Liver (tissue), 7 donors: ENCODE measurements at regions not wholly inside any gene's neighbourhood (a gene's known extent, or its start where the extent isn't known, plus 50 kb on each side); places are given as distances from the start of the nearest gene placed in this dataset.

ENCODE experiments used
- DNase-seq: peaks from one replicate; pipeline ENCODE4 v3.0.0-alpha.2; 2017; ENCODE audit warnings: low spot score
- H3K27ac ChIP-seq, 2 donors: one replicate each; pipeline ENCODE4 v1.7.0; 2013; ENCODE audit warnings: inconsistent platforms in 2 of 2, low read length in 2 of 2, control low read depth in 1 of 2, low read depth in 1 of 2, mild to moderate bottlenecking in 1 of 2
- H3K27me3 ChIP-seq, 4 donors: one replicate each; pipeline versions ENCODE4 v1.6.1 to v1.7.0; 2013; ENCODE audit warnings: low read length in 3 of 4, inconsistent platforms in 1 of 4, mild to moderate bottlenecking in 1 of 4, moderate library complexity in 1 of 4; ENCODE audit not compliant: control insufficient read depth in 4 of 4, insufficient read depth in 4 of 4
- H3K36me3 ChIP-seq, 4 donors: one replicate each; pipeline versions ENCODE4 v1.6.1 to v1.7.0; 2013; ENCODE audit warnings: low read length in 3 of 4, mild to moderate bottlenecking in 3 of 4, low read depth in 1 of 4, moderate library complexity in 1 of 4; ENCODE audit not compliant: control insufficient read depth in 4 of 4, insufficient read depth in 3 of 4
- H3K4me1 ChIP-seq, 4 donors: one replicate each; pipeline versions ENCODE4 v1.6.1 to v1.7.0; 2013; ENCODE audit warnings: low read length in 3 of 4, mild to moderate bottlenecking in 3 of 4, moderate library complexity in 1 of 4; ENCODE audit not compliant: control insufficient read depth in 4 of 4, insufficient read depth in 4 of 4
- H3K4me3 ChIP-seq, 3 donors: one replicate each; pipeline versions ENCODE4 v1.6.1 to v1.7.0; 2013; ENCODE audit warnings: low read length in 3 of 3, control low read depth in 1 of 3, low read depth in 1 of 3, mild to moderate bottlenecking in 1 of 3
- H3K9ac ChIP-seq, 2 donors: one replicate each; pipeline ENCODE4 v1.7.0; 2013; ENCODE audit warnings: low read length in 2 of 2, mild to moderate bottlenecking in 2 of 2, moderate library complexity in 2 of 2, control low read depth in 1 of 2, low read depth in 1 of 2
- H3K9me3 ChIP-seq, 4 donors: one replicate each; pipeline versions ENCODE4 v1.6.1 to v1.7.0; 2013; ENCODE audit warnings: low read length in 3 of 4; ENCODE audit not compliant: control insufficient read depth in 4 of 4
- FOXA1 ChIP-seq: IDR thresholded peaks from 2 replicates; pipeline ENCODE4 v1.6.1; 2016; ENCODE audit warnings: antibody characterized with exemption
- FOXA2 ChIP-seq: IDR thresholded peaks from 2 replicates; pipeline ENCODE4 v1.6.1; 2016; ENCODE audit warnings: antibody characterized with exemption
- GABPA ChIP-seq, 2 donors: IDR thresholded peaks in 1 of 2; conservative IDR thresholded peaks in 1 of 2; 2 replicates each; pipeline ENCODE4 v1.6.1; 2016; ENCODE audit warnings: antibody characterized with exemption in 2 of 2, mild to moderate bottlenecking in 1 of 2, moderate library complexity in 1 of 2
- HNF4A ChIP-seq, 2 donors: conservative IDR thresholded peaks; 2 replicates each; pipeline ENCODE4 v1.6.1; 2016; ENCODE audit warnings: antibody characterized with exemption in 2 of 2, mild to moderate bottlenecking in 2 of 2
- HNF4G ChIP-seq: IDR thresholded peaks from 2 replicates; pipeline ENCODE4 v1.6.1; 2016; ENCODE audit warnings: antibody characterized with exemption
- NR2F2 ChIP-seq: IDR thresholded peaks from 2 replicates; pipeline ENCODE4 v1.6.1; 2016; ENCODE audit warnings: antibody characterized with exemption
- RAD21 ChIP-seq, 2 donors: IDR thresholded peaks; 2 replicates each; pipeline ENCODE4 v1.6.1; 2016; ENCODE audit warnings: antibody characterized with exemption in 2 of 2, mild to moderate bottlenecking in 2 of 2
- RXRA ChIP-seq, 2 donors: IDR thresholded peaks; 2 replicates each; pipeline ENCODE4 v1.6.1; 2017 to 2018; ENCODE audit warnings: antibody characterized with exemption in 2 of 2, mild to moderate bottlenecking in 1 of 2
- SP1 ChIP-seq: IDR thresholded peaks from 2 replicates; pipeline ENCODE4 v1.6.1; 2018; ENCODE audit warnings: antibody characterized with exemption, mild to moderate bottlenecking
- WGBS: extraction: QIAGEN DNeasy Blood & Tissue Kit; methylation state at CpG from one replicate; pipeline ENCODE4 v1.1.7; 2013; 5-methylcytosine and 5-hydroxymethylcytosine counted together
- TF ChIP-seq, protein P1 (sequence below): IDR thresholded peaks from 2 replicates; pipeline ENCODE4 v1.6.1; 2016; ENCODE audit warnings: antibody characterized with exemption, mild to moderate bottlenecking
- TF ChIP-seq, protein P2 (sequence below): IDR thresholded peaks from 2 replicates; pipeline ENCODE4 v1.6.1; 2016; ENCODE audit warnings: antibody characterized with exemption
- TF ChIP-seq, protein P3 (sequence below): IDR thresholded peaks from 2 replicates; pipeline ENCODE4 v1.6.1; 2016; ENCODE audit warnings: antibody characterized with exemption
- donor health status: healthy.
- donor health status: healthy.
- donor health status: healthy.
- donor health status: healthy.

DNA sequence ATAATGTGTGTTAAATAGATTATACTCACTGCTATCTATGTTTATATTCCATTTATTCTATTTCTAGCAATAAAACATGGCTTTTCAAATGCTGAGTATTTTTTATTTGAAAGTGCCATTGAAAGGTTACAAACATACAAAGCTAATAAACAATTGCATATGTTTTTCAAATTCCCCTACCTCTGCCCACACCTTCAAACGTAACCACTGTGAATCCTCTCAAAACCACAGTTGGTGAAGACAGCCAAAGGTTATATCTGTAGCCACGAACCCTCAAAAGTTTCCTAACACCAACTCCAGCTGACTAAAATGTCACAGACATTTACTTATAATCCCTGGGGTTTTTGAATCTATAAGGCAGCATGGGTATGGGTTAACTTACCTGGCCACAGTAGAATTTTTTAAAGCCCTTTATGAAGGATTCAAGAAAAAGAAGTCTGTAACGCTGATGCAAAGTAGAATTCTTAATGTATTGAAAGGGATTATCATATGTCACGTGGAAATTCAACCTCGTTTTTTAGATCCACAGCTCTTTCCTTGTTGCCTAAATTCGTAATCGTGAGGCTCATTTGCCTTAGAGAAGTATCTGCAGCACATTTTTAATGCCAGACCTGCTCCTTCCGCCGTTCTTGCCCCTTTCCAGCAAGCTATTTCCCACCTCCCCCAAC lies 122.5 kb upstream of the ZC3H12C start (continued):
- TF ChIP-seq, protein P1, sequence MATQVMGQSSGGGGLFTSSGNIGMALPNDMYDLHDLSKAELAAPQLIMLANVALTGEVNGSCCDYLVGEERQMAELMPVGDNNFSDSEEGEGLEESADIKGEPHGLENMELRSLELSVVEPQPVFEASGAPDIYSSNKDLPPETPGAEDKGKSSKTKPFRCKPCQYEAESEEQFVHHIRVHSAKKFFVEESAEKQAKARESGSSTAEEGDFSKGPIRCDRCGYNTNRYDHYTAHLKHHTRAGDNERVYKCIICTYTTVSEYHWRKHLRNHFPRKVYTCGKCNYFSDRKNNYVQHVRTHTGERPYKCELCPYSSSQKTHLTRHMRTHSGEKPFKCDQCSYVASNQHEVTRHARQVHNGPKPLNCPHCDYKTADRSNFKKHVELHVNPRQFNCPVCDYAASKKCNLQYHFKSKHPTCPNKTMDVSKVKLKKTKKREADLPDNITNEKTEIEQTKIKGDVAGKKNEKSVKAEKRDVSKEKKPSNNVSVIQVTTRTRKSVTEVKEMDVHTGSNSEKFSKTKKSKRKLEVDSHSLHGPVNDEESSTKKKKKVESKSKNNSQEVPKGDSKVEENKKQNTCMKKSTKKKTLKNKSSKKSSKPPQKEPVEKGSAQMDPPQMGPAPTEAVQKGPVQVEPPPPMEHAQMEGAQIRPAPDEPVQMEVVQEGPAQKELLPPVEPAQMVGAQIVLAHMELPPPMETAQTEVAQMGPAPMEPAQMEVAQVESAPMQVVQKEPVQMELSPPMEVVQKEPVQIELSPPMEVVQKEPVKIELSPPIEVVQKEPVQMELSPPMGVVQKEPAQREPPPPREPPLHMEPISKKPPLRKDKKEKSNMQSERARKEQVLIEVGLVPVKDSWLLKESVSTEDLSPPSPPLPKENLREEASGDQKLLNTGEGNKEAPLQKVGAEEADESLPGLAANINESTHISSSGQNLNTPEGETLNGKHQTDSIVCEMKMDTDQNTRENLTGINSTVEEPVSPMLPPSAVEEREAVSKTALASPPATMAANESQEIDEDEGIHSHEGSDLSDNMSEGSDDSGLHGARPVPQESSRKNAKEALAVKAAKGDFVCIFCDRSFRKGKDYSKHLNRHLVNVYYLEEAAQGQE: no peak
- no peak for TF ChIP-seq SP1
- TF ChIP-seq, protein P2, sequence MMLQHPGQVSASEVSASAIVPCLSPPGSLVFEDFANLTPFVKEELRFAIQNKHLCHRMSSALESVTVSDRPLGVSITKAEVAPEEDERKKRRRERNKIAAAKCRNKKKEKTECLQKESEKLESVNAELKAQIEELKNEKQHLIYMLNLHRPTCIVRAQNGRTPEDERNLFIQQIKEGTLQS: no peak
- no peak for TF ChIP-seq RXRA (IDR thresholded peaks at IDR 0.05)
- no peak for TF ChIP-seq HNF4A (conservative IDR thresholded peaks at IDR 0.05)

DNA sequence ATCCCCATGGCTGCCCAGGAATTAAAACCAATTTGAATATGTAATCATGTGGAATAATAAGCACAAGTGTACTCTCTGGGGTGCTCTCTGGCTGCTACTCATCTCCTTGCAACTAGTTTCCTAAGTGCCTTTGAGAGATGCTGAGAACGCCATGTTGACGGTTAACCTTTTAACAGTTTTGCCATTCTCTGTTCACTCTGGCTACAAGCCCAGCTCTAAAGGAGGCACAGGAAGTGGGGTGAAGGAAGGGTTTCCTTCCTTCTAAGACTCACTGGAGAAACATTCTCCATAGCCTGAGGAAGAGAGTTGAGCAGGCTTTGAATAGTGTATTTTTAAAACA lies 122.0 kb upstream of the ZC3H12C start:
- Histone ChIP-seq H3K4me3 (no peak overlapping the region), H3K9me3 (no peaks in the 10 kb centered on the region), H3K36me3 (no peaks in the 10 kb centered on the region), H3K4me1 (peaks cover 0 to 3% (median 0%) of the 10 kb centered on the region in 4 donors), H3K27ac (no peak overlapping the region), H3K9ac (no peak overlapping the region), H3K27me3 (no peaks in the 10 kb centered on the region)
- no peak for DNase-seq
- WGBS: 55% methylated on average over 2 of the region's 2 CpGs
- TF ChIP-seq GABPA (IDR thresholded peaks at IDR 0.05 in 1 of 2, conservative IDR thresholded peaks at IDR 0.05 in 1 of 2) (no peak), NR2F2 (peak; percentile 82), RAD21 (IDR thresholded peaks at IDR 0.05) (peak; percentile 12 to 28)

DNA sequence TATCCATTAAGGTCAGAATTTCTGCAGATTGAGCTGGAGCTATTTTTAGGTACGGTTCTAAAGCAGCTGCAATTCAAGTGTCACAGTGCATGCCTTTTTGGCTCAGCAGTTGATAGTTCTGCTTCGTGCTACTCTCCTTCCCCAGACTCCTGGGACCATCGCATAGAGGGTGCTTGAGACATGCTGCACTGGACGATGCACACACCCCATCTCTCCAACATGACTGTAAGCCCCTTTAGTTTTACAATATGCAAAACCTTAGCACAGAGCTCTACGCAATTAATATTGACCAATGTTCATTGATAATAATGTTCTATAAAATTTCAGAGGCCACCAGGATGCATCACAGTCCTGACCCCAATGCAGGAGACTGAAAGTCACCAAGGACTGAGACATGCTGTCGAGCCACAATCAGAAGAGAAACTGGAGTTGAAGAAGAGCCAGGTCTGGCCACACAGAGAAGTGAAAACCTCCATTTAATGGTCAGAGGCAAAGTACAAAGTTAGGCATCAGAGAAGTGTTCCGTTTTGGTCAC lies 120.9 kb upstream of the ZC3H12C start:
- no peaks in the 10 kb centered on the region for H3K27me3 ChIP-seq
- TF ChIP-seq GABPA (IDR thresholded peaks at IDR 0.05 in 1 of 2, conservative IDR thresholded peaks at IDR 0.05 in 1 of 2) (no peak), RAD21 (IDR thresholded peaks at IDR 0.05) (no peak), SP1 (no peak), NR2F2 (no peak)
- no peak for DNase-seq

DNA sequence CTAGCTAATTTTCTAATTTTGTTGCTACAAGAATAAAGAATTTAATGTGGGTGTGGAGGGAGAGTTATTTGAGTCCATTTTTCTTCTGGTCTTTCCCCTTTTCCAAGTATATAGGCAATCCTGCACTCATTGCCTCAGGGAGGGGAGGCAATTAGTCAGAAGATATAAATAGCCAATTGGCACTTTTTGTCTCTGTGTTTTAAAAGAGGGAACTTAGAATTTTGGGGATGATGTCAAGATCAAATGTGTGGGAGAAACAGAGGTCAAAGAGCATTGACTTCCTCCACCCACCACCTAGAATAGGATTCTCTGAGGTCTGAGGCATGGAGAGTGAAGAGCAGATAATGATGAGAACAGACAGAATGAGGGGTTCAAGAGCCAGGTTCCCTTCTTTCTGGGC lies 120.3 kb upstream of the ZC3H12C start:
- TF ChIP-seq FOXA2 (no peak), SP1 (no peak), HNF4G (no peak), FOXA1 (no peak)
- TF ChIP-seq, protein P3, sequence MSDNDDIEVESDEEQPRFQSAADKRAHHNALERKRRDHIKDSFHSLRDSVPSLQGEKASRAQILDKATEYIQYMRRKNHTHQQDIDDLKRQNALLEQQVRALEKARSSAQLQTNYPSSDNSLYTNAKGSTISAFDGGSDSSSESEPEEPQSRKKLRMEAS: no peak
- Histone ChIP-seq H3K4me1 (peaks cover 0 to 3% (median 0%) of the 10 kb centered on the region in 4 donors), H3K36me3 (no peaks in the 10 kb centered on the region), H3K27me3 (no peaks in the 10 kb centered on the region), H3K9ac (no peak overlapping the region), H3K9me3 (no peaks in the 10 kb centered on the region), H3K4me3 (no peak overlapping the region), H3K27ac (no peak overlapping the region)
- no peak for DNase-seq

More for the DNA sequence above, 120.9 kb upstream of the ZC3H12C start:
- WGBS: 60% methylated on average over 7 of the region's 7 CpGs
- H3K27ac ChIP-seq: no peak overlapping the region
- no peaks in the 10 kb centered on the region for H3K36me3 ChIP-seq
- H3K9me3 ChIP-seq: no peaks in the 10 kb centered on the region
- no peak overlapping the region for H3K4me3 ChIP-seq
- H3K9ac ChIP-seq: no peak overlapping the region
- peaks cover 0 to 3% (median 0%) of the 10 kb centered on the region in 4 donors for H3K4me1 ChIP-seq
